ENCODE measurements at regions not wholly inside any gene's neighbourhood (a gene's known extent, or its start where the extent isn't known, plus 50 kb on each side); places are given as distances from the start of the nearest gene placed in this dataset.
"Not testable (repeated sequence)": the region's sequence is repeated elsewhere in the genome, so short reads cannot be mapped to it uniquely, and the experiment has no call there.

- H3K27me3 Mint-ChIP-seq = peaks cover 8% of the 10 kb centered on the region
- peaks cover 2% of the 10 kb centered on the region for H3K36me3 Mint-ChIP-seq
- H3K9me3 Mint-ChIP-seq = peaks cover 2% of the 10 kb centered on the region
- ATAC-seq (ENCODE audit: low read depth) = no peak
- no peak overlapping the region for H3K4me3 Mint-ChIP-seq
- DNase-seq (ENCODE audit: low spot score in 2 of 2) = no peak
- no peak overlapping the region for H3K27ac Mint-ChIP-seq
- H3K4me1 Mint-ChIP-seq = no peaks in the 10 kb centered on the region
Measured at GRCh38 chr2:231869704-231870103, 56.5 kb downstream of the NPPC start.

GRCh38 chr2:231869016-231869415, 57.2 kb downstream of the NPPC start:
- H3K27me3 Mint-ChIP-seq; H3K9me3 Mint-ChIP-seq; H3K4me1 Mint-ChIP-seq; H3K4me3 Mint-ChIP-seq; H3K27ac Mint-ChIP-seq; H3K36me3 Mint-ChIP-seq; DNase-seq (ENCODE audit: low spot score in 2 of 2); ATAC-seq (ENCODE audit: low read depth): not testable (repeated sequence)

- H3K27me3 Mint-ChIP-seq = peaks cover 8% of the 10 kb centered on the region
- H3K27ac Mint-ChIP-seq = no peak overlapping the region
- peaks cover 2% of the 10 kb centered on the region for H3K36me3 Mint-ChIP-seq
- ATAC-seq (ENCODE audit: low read depth) (no peak), DNase-seq (ENCODE audit: low spot score in 2 of 2) (no peak)
- peaks cover 2% of the 10 kb centered on the region for H3K9me3 Mint-ChIP-seq
- no peak overlapping the region for H3K4me3 Mint-ChIP-seq
- no peaks in the 10 kb centered on the region for H3K4me1 Mint-ChIP-seq
Measured at GRCh38 chr2:231866450-231866849, 59.7 kb downstream of the NPPC start.

- ATAC-seq (ENCODE audit: low read depth) (no peak), DNase-seq (ENCODE audit: low spot score in 2 of 2) (no peak)
- Mint-ChIP-seq H3K36me3 (peaks cover 2% of the 10 kb centered on the region), H3K9me3 (peaks cover 2% of the 10 kb centered on the region), H3K4me3 (no peak overlapping the region), H3K27ac (no peak overlapping the region), H3K4me1 (no peaks in the 10 kb centered on the region), H3K27me3 (peaks cover 8% of the 10 kb centered on the region)
Measured at GRCh38 chr2:231865222-231865621, 61.0 kb downstream of the NPPC start.

GRCh38 chr2:231862071-231862470, 64.1 kb downstream of the NPPC start:
- peaks cover 5% of the 10 kb centered on the region for H3K27me3 Mint-ChIP-seq
- ATAC-seq (ENCODE audit: low read depth) (no peak), DNase-seq (ENCODE audit: low spot score in 2 of 2) (no peak)
- H3K27ac Mint-ChIP-seq = no peak overlapping the region
- H3K4me1 Mint-ChIP-seq = no peaks in the 10 kb centered on the region
- H3K4me3 Mint-ChIP-seq = no peak overlapping the region
- H3K36me3 Mint-ChIP-seq = no peaks in the 10 kb centered on the region
- no peaks in the 10 kb centered on the region for H3K9me3 Mint-ChIP-seq

- Mint-ChIP-seq H3K9me3 (no peaks in the 10 kb centered on the region), H3K4me3 (no peak overlapping the region), H3K27me3 (peaks cover 5% of the 10 kb centered on the region), H3K36me3 (no peaks in the 10 kb centered on the region), H3K27ac (no peak overlapping the region), H3K4me1 (no peaks in the 10 kb centered on the region)
- peak in 1 of 2 donors; percentile 3 for DNase-seq (ENCODE audit: low spot score in 2 of 2)
- ATAC-seq (ENCODE audit: low read depth) = no peak
Measured at GRCh38 chr2:231861288-231861931, 64.8 kb downstream of the NPPC start.
